Thoracic aorta (tissue), 2 donors: ENCODE measurements at regions not wholly inside any gene's neighbourhood (a gene's known extent, or its start where the extent isn't known, plus 50 kb on each side); places are given as distances from the start of the nearest gene placed in this dataset.

ENCODE experiments used
- ATAC-seq: fragments of 150-250 bp; one replicate; pipeline ENCODE4 v1.8.0; 2017; ENCODE audit warnings: low read depth; ENCODE audit not compliant: insufficient number of reproducible peaks, low FRiP score
- DNase-seq: peaks from one replicate; pipeline ENCODE4 v3.0.0-alpha.2; 2020; ENCODE audit warnings: low spot score
- H3K27ac ChIP-seq, 2 donors: fragments of 200-600 bp; sonication (generic); 1 replicate in 1 of 2; 2 replicates in 1 of 2; pipeline ENCODE4 v1.5.1; 2016; ENCODE audit warnings: mild to moderate bottlenecking in 2 of 2, moderate library complexity in 2 of 2
- H3K27me3 ChIP-seq: fragments of 200-600 bp; sonication (generic); replicated peaks from 2 replicates; pipeline ENCODE4 v1.6.0; 2016; ENCODE audit warnings: mild to moderate bottlenecking; ENCODE audit not compliant: insufficient read depth
- H3K36me3 ChIP-seq: fragments of 200-600 bp; sonication (generic); one replicate; pipeline ENCODE4 v1.5.1; 2016
- H3K4me1 ChIP-seq, 2 donors: fragments of 200-600 bp; sonication (generic); 1 replicate in 1 of 2; 2 replicates in 1 of 2; pipeline versions ENCODE4 v1.5.1 to v1.6.0; 2016; ENCODE audit warnings: low read depth in 2 of 2, mild to moderate bottlenecking in 1 of 2; ENCODE audit not compliant: control insufficient read depth in 1 of 2
- H3K4me3 ChIP-seq: fragments of 200-600 bp; sonication (generic); 2 replicates; pipeline ENCODE4 v1.5.1; 2016; ENCODE audit warnings: mild to moderate bottlenecking
- H3K9me3 ChIP-seq: fragments of 200-600 bp; sonication (generic); 2 replicates; pipeline ENCODE4 v1.5.1; 2016
- CTCF ChIP-seq: fragments of 200-600 bp; sonication (generic); IDR thresholded peaks from one replicate; pipeline ENCODE4 v1.5.1; 2019; ENCODE audit warnings: antibody characterized with exemption

GRCh38 chr11:134883484-134883883 is 471.4 kb upstream of the B3GAT1 start:
- Histone ChIP-seq H3K9me3 (no peaks in the 10 kb centered on the region), H3K36me3 (no peaks in the 10 kb centered on the region), H3K4me1 (no peaks in the 10 kb centered on the region), H3K27ac (no peak overlapping the region), H3K27me3 (no peaks in the 10 kb centered on the region), H3K4me3 (no peak overlapping the region)
- no peak for DNase-seq
- ATAC-seq, result no peak
- TF ChIP-seq CTCF, result no peak

GRCh38 chr11:134882671-134883297 is 470.7 kb upstream of the B3GAT1 start:
- DNase-seq (no peak), ATAC-seq (no peak)
- Histone ChIP-seq H3K27ac (no peak overlapping the region), H3K36me3 (no peaks in the 10 kb centered on the region), H3K9me3 (no peaks in the 10 kb centered on the region), H3K27me3 (no peaks in the 10 kb centered on the region), H3K4me3 (no peak overlapping the region), H3K4me1 (no peaks in the 10 kb centered on the region)
- no peak for TF ChIP-seq CTCF

- Histone ChIP-seq H3K27me3 (no peaks in the 10 kb centered on the region), H3K9me3 (no peaks in the 10 kb centered on the region), H3K27ac (no peak overlapping the region), H3K36me3 (no peaks in the 10 kb centered on the region), H3K4me1 (no peaks in the 10 kb centered on the region), H3K4me3 (no peak overlapping the region)
- ATAC-seq, result no peak
- DNase-seq, result no peak
- no peak for TF ChIP-seq CTCF
These were observed 470.1 kb upstream of the B3GAT1 start for GRCh38 chr11:134882141-134882540.

- H3K36me3 ChIP-seq, result no peaks in the 10 kb centered on the region
- no peak for ATAC-seq
- no peaks in the 10 kb centered on the region for H3K27me3 ChIP-seq
- TF ChIP-seq CTCF, result no peak
- no peak overlapping the region for H3K4me3 ChIP-seq
- H3K4me1 ChIP-seq, result no peaks in the 10 kb centered on the region
- DNase-seq, result no peak
- H3K9me3 ChIP-seq, result no peaks in the 10 kb centered on the region
- H3K27ac ChIP-seq, result no peak overlapping the region
These were observed 468.7 kb upstream of the B3GAT1 start for GRCh38 chr11:134880788-134881187.

GRCh38 chr11:134879931-134880330 is 467.9 kb upstream of the B3GAT1 start:
- no peaks in the 10 kb centered on the region for H3K27me3 ChIP-seq
- H3K27ac ChIP-seq, result no peak overlapping the region
- no peaks in the 10 kb centered on the region for H3K36me3 ChIP-seq
- DNase-seq (no peak), ATAC-seq (no peak)
- H3K4me1 ChIP-seq, result no peaks in the 10 kb centered on the region
- H3K4me3 ChIP-seq, result no peak overlapping the region
- H3K9me3 ChIP-seq, result no peaks in the 10 kb centered on the region
- no peak for TF ChIP-seq CTCF
